PFSK-1 (cell line): ENCODE measurements at regions not wholly inside any gene's neighbourhood (a gene's known extent, or its start where the extent isn't known, plus 50 kb on each side); places are given as distances from the start of the nearest gene placed in this dataset.

Experiments
- FOXP2 ChIP-seq: optimal IDR thresholded peaks from 2 replicates; pipeline ENCODE3; 2011; ENCODE audit warnings: borderline replicate concordance, control low read depth, inconsistent platforms; ENCODE audit not compliant: insufficient read depth; ENCODE audit errors: extremely low read length, extremely low read depth
- POLR2AphosphoS5 ChIP-seq: IDR thresholded peaks from 2 replicates; pipeline ENCODE4 v1.6.1; 2012; ENCODE audit warnings: low read depth, mild to moderate bottlenecking, control low read depth, low read length, moderate library complexity
- REST ChIP-seq, 2 experiments: IDR thresholded peaks; 2 replicates each; pipeline versions ENCODE4 v1.6.1 to v1.8.0; 2011 to 2012; ENCODE audit warnings: low read depth in 2 of 2, low read length in 2 of 2, control low read depth in 1 of 2, inconsistent platforms in 1 of 2, mild to moderate bottlenecking in 1 of 2, moderate library complexity in 1 of 2; ENCODE audit not compliant: insufficient read depth in 1 of 2
- SIN3A ChIP-seq: IDR thresholded peaks from 2 replicates; pipeline ENCODE4 v1.6.1; 2012; ENCODE audit warnings: mild to moderate bottlenecking, low read length, moderate library complexity, borderline replicate concordance; ENCODE audit not compliant: insufficient read depth
- TAF1 ChIP-seq: IDR thresholded peaks from 2 replicates; pipeline ENCODE4 v1.6.1; 2012; ENCODE audit warnings: low read length, control low read depth, borderline replicate concordance; ENCODE audit not compliant: insufficient read depth

GRCh38 chr3:87780811-87781210, 278.0 kb downstream of the CGGBP1 start:
- no peak for TF ChIP-seq POLR2AphosphoS5
- no peak for TF ChIP-seq FOXP2
- no peak for TF ChIP-seq REST (IDR thresholded peaks at IDR 0.05; ENCODE audit: insufficient read depth in 1 of 2, low read depth in 2 of 2, low read length in 2 of 2)
- TF ChIP-seq SIN3A, result no peak
- no peak for TF ChIP-seq TAF1

GRCh38 chr3:87778876-87779275, 279.9 kb downstream of the CGGBP1 start:
- no peak for TF ChIP-seq POLR2AphosphoS5
- TF ChIP-seq SIN3A, result no peak
- TF ChIP-seq REST (IDR thresholded peaks at IDR 0.05; ENCODE audit: insufficient read depth in 1 of 2, low read depth in 2 of 2, low read length in 2 of 2), result no peak
- TF ChIP-seq TAF1, result no peak
- TF ChIP-seq FOXP2, result no peak

GRCh38 chr3:87771337-87772192, 287.2 kb downstream of the CGGBP1 start:
- TF ChIP-seq POLR2AphosphoS5 (no peak), FOXP2 (no peak), SIN3A (no peak), REST (IDR thresholded peaks at IDR 0.05; ENCODE audit: insufficient read depth in 1 of 2, low read depth in 2 of 2, low read length in 2 of 2) (no peak), TAF1 (no peak)

- TF ChIP-seq TAF1, result no peak
- TF ChIP-seq POLR2AphosphoS5, result no peak
- TF ChIP-seq REST (IDR thresholded peaks at IDR 0.05; ENCODE audit: insufficient read depth in 1 of 2, low read depth in 2 of 2, low read length in 2 of 2), result no peak
- no peak for TF ChIP-seq SIN3A
- TF ChIP-seq FOXP2, result no peak
Measured at GRCh38 chr3:87766721-87767120, 292.1 kb downstream of the CGGBP1 start.

GRCh38 chr3:87765256-87765655, 293.5 kb downstream of the CGGBP1 start:
- TF ChIP-seq POLR2AphosphoS5 (no peak), SIN3A (no peak), FOXP2 (no peak), TAF1 (no peak)
